ENCODE measurements at regions not wholly inside any gene's neighbourhood (a gene's known extent, or its start where the extent isn't known, plus 50 kb on each side); places are given as distances from the start of the nearest gene placed in this dataset.

DNA sequence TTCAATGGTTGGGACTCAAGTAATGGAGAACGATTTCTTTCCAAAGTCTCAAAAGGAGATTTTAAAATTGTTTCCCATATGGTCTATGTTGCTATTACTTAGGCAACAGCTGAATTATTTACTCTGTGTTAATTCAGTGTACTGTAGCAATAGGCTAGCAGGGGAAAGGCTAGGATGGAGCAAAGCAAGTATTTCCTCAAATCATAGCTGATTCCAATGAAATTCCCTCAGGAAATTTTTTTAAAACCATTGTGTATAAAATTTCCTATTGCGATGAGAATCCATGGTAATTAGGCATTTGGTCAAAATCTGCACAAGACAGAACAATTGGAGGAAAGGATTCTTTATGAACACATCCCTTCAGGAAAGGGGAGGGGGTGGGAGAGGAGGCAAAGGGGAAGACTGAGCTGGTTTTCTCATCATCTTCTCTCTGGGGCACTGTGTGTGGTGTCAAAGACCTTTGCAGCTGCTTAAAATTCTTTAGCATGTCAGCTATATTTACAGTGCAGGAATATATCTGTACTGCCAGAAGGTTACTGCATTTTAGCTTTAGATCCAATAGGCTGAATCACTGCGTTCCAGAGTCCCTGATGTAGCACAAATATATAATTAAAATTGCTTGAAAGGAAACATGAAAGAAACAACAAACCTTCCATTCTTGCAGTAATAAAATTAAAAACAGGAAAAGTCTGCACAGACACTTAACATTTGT is 95.3 kb downstream of the ZNF608 start:
- H3K27ac ChIP-seq, result peak overlapping the region; percentile 32

DNA sequence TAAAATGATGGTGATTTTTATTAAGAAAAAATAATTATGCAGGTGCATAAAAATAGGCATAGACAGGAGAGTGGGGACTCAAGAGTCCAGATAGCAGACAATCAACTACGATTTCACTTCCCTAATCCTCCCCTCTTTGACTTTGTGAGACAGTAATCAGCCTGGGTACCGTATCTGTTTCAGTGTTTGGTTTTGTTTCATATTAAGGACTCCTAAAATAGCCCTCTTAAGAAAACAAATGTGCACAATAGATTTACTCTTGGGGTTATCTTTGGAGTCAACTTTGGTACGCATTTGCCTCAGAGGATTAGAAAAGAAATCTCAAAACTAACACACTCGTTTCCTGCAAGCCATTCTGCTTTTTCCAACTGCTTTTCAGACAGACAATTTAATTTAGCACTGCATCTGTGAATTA is 96.3 kb downstream of the ZNF608 start:
- no peak for TF ChIP-seq ZFX (IDR thresholded peaks at IDR 0.05; ENCODE audit: borderline replicate concordance)
- no peak for TF ChIP-seq CTCF (IDR thresholded peaks at IDR 0.05)
- no peak overlapping the region; the same call in 1 of the 2 replicates for H3K27ac ChIP-seq

More for the DNA sequence above, 95.3 kb downstream of the ZNF608 start:
- TF ChIP-seq ZFX (IDR thresholded peaks at IDR 0.05; ENCODE audit: borderline replicate concordance), result no peak
- no peak for TF ChIP-seq CTCF (IDR thresholded peaks at IDR 0.05)

DNA sequence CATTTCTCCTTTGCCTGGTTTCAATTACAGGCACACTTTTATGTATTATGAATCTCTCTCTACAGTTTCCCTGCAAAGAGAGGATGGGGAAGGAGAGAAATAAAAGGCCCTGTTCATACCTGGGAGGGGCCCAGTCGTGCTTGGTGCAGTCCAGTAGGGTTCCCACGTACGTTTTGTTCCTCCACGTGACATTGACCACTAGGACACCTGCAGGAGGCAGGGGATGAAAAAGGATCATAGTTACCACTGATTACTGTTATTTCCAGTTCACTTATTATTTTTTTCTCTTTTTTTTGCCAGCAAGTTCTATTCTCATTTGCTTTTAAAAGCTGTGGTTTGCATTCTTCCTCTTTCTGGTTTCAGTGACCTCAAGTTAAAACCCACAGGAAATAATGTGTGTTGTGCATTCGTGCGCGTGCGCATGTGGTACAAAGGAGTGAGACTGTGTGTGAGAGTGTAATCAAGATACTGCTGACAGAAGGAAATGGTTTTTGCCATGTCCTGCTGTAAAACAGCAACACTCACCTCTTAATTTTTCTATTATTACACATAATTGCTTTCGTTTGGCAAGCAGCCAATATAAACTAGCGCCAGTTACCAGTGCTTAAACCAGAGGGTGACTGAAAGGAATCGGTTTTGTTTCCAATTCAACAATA is 96.8 kb downstream of the ZNF608 start:
- TF ChIP-seq CTCF (IDR thresholded peaks at IDR 0.05) (no peak), ZFX (IDR thresholded peaks at IDR 0.05; ENCODE audit: borderline replicate concordance) (no peak)
- H3K27ac ChIP-seq, result no peak overlapping the region; the same call in 1 of the 2 replicates

DNA sequence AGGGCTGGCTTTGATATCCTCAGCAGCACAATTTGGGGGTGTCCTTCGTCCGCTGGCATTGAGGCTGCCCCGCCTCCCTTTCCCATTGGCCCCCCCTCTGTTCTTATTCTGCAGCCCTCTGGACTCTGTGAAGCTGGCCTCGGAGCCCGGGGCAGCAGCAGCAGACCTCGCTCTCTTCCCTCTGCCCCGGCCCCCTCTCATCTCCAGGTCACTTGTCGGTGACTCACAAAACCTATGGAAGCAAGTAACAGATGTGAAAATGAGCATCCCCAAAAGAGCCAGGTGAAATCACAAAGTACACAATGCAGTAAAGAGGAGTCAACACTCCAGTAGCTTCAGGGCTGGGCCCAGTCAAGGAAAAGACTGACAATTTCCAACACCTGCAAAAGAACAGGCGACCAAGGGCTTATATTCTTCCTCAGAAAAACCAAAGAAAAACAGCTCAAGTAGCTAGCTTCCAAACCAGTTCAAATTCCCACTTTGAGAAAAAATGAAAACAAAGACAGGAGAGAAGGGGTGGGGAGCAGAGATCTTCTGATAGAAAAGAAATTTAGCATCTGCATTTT is 97.5 kb downstream of the ZNF608 start:
- TF ChIP-seq CTCF (IDR thresholded peaks at IDR 0.05) (no peak), ZFX (IDR thresholded peaks at IDR 0.05; ENCODE audit: borderline replicate concordance) (no peak)
- H3K27ac ChIP-seq, result no peak overlapping the region

GRCh38 chr5:124647352-124647751 is 99.1 kb downstream of the ZNF608 start:
- H3K27ac ChIP-seq, result no peak overlapping the region
- TF ChIP-seq CTCF (IDR thresholded peaks at IDR 0.05) (no peak), ZFX (IDR thresholded peaks at IDR 0.05; ENCODE audit: borderline replicate concordance) (no peak)

GRCh38 chr5:124645396-124645795 is 101.0 kb downstream of the ZNF608 start:
- no peak for TF ChIP-seq CTCF (IDR thresholded peaks at IDR 0.05)
- TF ChIP-seq ZFX (IDR thresholded peaks at IDR 0.05; ENCODE audit: borderline replicate concordance), result no peak
- H3K27ac ChIP-seq, result no peak overlapping the region

DNA sequence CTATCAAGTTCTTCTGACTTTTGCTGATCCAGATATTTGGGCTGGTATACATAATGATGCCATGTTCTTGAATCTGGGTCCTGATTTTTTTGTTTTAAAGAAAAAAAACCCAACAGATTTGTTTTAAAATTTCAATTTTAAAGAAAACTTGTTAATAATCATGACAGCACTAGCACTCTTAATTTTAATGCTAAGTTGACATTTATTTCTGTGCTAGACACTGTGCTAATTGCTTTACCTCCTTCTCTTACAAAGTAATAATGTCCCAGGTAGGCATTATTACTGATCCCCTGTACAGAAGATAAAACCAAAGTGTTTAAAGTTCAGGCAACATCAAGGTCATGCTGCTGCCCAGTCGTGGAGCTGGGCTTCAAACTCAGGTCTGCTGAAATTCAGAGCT is 101.9 kb downstream of the ZNF608 start:
- H3K27ac ChIP-seq, result no peak overlapping the region
- TF ChIP-seq ZFX (IDR thresholded peaks at IDR 0.05; ENCODE audit: borderline replicate concordance) (no peak), CTCF (IDR thresholded peaks at IDR 0.05) (no peak)

Data from 22Rv1 (cell line).